ENCODE measurements at regions not wholly inside any gene's neighbourhood (a gene's known extent, or its start where the extent isn't known, plus 50 kb on each side); places are given as distances from the start of the nearest gene placed in this dataset.

DNA sequence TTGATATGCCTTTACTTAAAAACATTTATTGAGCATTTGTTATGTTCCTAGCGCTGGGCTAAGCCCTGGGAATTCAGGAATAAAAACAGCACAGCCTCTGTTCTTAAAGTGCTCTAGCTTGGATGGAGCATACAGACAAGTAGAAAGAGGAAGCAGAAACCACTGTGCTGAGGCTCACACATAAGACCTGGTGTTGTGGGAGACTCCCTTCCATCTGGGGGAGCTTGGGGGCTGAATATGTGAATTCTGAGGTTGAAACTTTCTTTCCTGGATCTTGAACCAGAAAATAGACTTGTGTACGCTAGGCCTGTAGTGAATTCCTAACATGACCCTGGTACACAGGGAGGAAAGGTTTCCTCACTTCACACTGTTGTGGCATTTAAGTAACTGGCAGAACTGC, 209.9 kb downstream of the ZNF326 start:
- no peak overlapping the region for H3K27ac ChIP-seq
- no peak for TF ChIP-seq CTCF (IDR thresholded peaks at IDR 0.05)

GRCh38 chr1:90204023-90204590, 209.2 kb downstream of the ZNF326 start:
- no peak overlapping the region for H3K4me3 ChIP-seq
- no peak for DNase-seq
- ATAC-seq = no peak
- intact Hi-C loops (cut with DNase I) = no loop called here
- H3K27ac ChIP-seq = no peak overlapping the region
- H3K36me3 ChIP-seq = no peaks in the 10 kb centered on the region
- no peak for TF ChIP-seq CTCF (IDR thresholded peaks at IDR 0.05)
- no peaks in the 10 kb centered on the region for H3K4me1 ChIP-seq
- H3K27me3 ChIP-seq = no peaks in the 10 kb centered on the region
- no peaks in the 10 kb centered on the region for H3K9me3 ChIP-seq

More for the DNA sequence above, 209.9 kb downstream of the ZNF326 start:
- no peak overlapping the region for H3K4me3 ChIP-seq
- H3K4me1 ChIP-seq = no peaks in the 10 kb centered on the region
- H3K9me3 ChIP-seq = no peaks in the 10 kb centered on the region
- H3K27me3 ChIP-seq = no peaks in the 10 kb centered on the region
- H3K36me3 ChIP-seq = no peaks in the 10 kb centered on the region
- intact Hi-C loops (cut with DNase I) = no loop called here
- no peak for ATAC-seq
- DNase-seq = no peak

DNA sequence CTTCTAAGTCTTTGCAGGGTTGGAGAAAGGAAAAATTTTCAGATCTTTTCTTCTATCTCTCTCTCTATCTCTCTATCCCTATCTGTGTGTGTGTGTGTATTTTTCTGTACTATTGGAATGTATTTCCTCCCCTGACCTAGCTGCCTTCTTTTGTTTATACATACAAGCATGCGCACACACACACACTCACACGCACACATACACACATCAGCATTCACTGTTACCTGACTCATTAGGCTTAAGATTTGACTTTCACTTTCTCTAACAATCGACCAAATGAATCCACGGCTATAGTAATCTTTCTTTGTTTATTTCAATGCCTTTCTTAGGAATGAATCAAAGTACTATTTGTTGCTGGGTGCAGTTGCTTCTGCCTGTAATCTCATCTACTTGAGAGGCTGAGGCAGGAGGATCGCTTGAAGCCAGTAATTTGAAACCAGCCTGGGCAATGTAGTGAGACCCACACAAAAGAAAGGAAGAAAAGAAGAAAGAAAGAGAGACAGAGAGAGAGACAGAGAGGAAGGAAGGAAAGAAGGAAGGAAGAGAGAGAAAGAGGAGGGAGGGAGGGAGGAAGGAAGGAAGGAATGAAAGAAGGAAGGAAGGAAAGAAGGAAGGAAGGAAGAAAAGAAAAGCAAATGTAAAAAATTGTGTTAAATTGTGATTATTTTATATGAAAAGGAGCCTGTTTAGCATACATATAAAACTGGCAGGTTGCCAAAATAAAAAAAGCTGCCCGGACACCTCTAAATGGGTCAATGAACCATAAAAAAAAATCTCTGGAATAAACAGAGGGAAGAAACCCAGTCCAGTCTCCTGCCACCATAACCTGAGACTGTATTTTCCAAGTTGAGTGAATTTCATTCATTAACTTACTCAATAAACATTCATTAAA, 206.8 kb downstream of the ZNF326 start:
- Histone ChIP-seq H3K27me3 (no peaks in the 10 kb centered on the region), H3K4me3 (no peak overlapping the region), H3K4me1 (no peaks in the 10 kb centered on the region), H3K9me3 (no peaks in the 10 kb centered on the region), H3K27ac (no peak overlapping the region), H3K36me3 (no peaks in the 10 kb centered on the region)
- intact Hi-C loops (cut with DNase I) = no loop called here
- TF ChIP-seq CTCF (IDR thresholded peaks at IDR 0.05) = no peak
- ATAC-seq = peak; percentile 39
- no peak for DNase-seq

GRCh38 chr1:90200646-90201205, 205.8 kb downstream of the ZNF326 start:
- TF ChIP-seq CTCF (IDR thresholded peaks at IDR 0.05) = no peak
- Histone ChIP-seq H3K36me3 (no peaks in the 10 kb centered on the region), H3K4me1 (no peaks in the 10 kb centered on the region), H3K27me3 (peaks cover 0 to 4% of the 10 kb centered on the region in 2 donors), H3K4me3 (no peak overlapping the region), H3K9me3 (no peaks in the 10 kb centered on the region), H3K27ac (no peak overlapping the region)
- ATAC-seq = peak; percentile 71
- intact Hi-C loops (cut with DNase I) = no loop called here
- DNase-seq = no peak

- no peak for DNase-seq
- intact Hi-C loops (cut with DNase I) = no loop called here
- H3K9me3 ChIP-seq = no peaks in the 10 kb centered on the region
- H3K4me3 ChIP-seq = no peak overlapping the region
- H3K27ac ChIP-seq = no peak overlapping the region
- TF ChIP-seq CTCF (IDR thresholded peaks at IDR 0.05) = no peak
- peaks cover 0 to 4% of the 10 kb centered on the region in 2 donors for H3K27me3 ChIP-seq
- no peaks in the 10 kb centered on the region for H3K36me3 ChIP-seq
- H3K4me1 ChIP-seq = no peaks in the 10 kb centered on the region
- no peak for ATAC-seq
Observed at GRCh38 chr1:90198616-90199332, 203.9 kb downstream of the ZNF326 start.

Data from left lung (tissue), 4 donors.